Activated CD8-positive, alpha-beta memory T cell treated with anti-CD3 and anti-CD28 coated beads for 4 hours (primary cell): ENCODE measurements at regions not wholly inside any gene's neighbourhood (a gene's known extent, or its start where the extent isn't known, plus 50 kb on each side); places are given as distances from the start of the nearest gene placed in this dataset.
A peak's percentile ranks its signal among the peaks of the same experiment; 100 is the strongest.
"Not testable (repeated sequence)": the region's sequence is repeated elsewhere in the genome, so short reads cannot be mapped to it uniquely, and the experiment has no call there.

Experiments
- DNase-seq, 2 donors: peaks; one replicate each; pipeline ENCODE4 v3.0.0-alpha.2; 2020; ENCODE audit warnings: low read depth in 2 of 2

DNA sequence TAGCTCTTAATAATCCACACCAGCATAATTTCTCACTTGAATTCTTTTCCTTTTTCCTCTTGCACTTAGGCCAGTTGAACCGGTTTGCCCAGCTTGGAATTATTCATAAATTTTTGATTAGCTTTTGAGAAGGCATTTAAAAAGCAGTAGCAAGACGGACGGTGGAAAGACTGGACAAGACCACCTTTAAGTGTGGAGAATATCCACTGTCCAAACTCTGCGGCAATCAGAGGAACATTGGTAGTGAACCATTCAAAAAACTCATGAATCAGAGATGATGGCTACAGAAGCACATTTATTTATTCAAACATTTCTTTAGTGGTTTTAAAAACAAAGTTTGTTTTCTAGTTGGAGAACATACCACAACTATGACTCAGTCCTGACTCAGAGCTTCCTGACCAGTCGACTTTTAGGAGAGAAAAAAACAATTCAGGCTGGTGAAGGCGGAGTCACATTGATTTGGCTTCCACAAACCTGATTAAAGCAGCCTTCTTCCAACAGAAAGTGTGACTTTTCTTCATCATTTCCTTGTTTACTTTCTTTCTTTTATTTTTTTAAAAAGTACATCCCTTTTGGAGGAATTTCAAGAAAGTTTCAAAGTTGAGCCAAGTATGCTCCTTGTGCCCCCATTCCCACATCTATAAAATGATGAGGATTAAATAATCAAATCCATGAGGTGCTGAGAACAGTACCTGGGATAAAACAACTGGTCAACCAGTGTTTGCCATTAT lies 128.8 kb downstream of the ADSS2 start:
- peak in 1 of 2 donors; percentile 21 for DNase-seq

DNA sequence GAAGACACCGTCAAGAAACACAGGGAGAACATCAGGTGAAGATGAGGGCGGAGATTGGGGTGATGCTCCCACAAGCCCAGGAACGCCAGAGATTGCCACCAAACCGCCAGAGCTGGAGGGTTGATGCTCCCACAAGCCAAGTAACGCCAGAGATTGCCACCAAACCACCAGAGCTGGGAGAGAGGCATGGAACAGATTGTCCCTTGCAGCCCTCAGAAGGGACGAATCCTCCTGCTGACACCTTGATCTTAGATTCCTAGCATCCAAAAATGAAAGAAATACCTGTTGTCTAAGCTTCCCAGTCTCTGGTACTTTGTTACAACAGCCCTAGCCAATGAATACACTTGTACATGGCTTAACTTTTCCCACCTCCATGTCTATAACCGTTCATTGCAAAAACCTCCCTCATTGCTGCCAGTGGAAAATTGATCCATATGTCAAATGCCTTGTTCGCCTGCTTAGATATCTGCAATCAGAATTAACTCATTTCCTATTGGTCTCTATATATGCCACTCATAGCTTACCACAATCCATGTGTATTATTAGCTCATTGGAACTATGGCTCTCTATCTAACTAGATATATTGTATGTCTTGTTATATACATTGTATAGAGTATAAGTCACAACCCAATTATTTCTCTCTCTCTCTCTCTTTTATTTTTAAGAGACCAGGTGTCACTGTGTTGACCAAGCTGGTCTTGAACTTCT lies 127.4 kb downstream of the ADSS2 start:
- DNase-seq = no peak

DNA sequence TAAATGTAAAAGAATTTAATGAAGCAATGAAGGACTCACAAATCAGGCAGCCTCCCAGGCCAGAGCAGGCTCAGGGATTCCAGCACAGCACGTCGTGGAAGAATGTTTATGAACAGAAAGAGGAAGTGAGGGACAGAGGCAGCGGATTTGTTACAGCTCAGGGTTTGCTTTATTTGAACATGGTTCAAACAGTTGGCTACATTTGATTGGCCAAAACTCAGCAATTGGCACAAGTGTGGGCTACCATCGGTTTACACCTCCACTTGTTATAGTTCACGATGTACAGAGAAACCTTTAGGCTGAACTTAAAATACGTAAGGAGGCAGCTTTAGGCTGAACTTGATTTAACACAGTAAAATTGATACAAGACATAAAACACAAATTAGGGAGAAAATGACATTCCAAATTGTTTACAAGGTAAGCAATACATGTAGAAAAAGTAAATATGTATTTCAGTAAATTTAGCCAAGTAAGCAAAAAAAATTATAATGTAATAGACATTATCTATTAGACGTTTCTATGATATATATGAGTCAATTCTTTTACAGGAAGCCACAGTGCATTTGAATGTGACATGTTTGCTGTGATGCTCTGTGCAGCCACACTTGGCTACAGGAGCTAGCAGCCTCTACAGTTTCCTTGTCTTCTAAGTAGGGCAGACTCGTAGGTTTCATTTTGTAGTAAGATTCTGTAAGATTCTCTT lies 126.5 kb downstream of the ADSS2 start:
- no peak for DNase-seq

DNA sequence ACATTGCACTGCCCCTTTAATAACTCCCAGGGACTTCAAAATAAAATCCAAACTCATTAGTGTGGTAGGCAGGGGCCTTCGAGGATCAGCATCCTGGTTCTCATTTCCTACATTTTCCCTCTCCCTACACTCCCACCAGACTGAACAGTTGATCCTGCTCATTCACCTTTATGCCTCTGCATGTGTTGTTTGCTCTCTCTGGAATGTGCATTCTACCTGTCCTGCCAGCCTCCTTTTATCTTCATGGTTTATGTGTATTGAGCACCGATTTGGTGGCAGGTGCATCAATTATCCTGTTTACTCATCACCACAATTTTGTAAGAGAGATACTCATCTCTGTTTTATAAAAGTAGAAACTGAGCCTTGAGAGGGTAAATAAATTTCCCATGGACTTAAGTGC lies 125.0 kb downstream of the ADSS2 start:
- no peak for DNase-seq

DNA sequence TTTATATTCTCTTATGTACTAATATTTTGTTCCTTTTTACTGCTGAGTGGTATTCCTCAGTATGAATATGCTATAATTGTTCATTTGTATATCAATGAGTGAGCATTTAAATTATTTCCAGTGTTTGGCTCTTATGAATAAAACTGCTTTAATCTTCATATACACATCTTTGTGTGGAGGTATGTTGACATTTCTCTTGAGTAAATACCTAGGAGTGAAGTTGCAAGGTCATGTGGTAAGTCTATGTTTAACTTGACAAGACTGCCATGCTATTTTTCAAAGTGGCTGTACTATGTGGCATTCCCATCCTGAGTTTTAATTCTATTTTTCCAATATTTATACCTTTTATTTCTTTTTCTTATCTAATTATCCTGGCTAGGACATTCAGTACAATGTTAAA lies 124.2 kb downstream of the ADSS2 start:
- DNase-seq = no peak

DNA sequence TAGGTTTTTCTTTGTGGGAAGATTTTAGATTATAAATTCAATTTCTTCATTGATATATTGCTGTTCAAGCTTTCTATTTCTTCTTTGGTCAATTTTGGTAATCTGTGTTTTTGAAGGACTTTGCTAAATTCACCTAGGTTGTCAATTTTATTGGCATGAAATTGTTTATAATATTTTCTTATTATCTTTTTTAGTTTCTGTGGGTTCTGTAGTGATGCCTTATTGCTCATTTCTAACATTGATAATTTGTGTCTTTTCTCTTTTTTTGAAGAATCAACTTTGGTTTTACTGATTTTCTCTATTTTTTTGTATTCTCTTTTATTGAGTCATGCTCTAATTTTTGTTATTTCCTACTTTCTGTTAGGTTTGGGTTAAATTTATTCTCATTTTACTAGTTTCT lies 123.2 kb downstream of the ADSS2 start:
- no peak for DNase-seq

DNA sequence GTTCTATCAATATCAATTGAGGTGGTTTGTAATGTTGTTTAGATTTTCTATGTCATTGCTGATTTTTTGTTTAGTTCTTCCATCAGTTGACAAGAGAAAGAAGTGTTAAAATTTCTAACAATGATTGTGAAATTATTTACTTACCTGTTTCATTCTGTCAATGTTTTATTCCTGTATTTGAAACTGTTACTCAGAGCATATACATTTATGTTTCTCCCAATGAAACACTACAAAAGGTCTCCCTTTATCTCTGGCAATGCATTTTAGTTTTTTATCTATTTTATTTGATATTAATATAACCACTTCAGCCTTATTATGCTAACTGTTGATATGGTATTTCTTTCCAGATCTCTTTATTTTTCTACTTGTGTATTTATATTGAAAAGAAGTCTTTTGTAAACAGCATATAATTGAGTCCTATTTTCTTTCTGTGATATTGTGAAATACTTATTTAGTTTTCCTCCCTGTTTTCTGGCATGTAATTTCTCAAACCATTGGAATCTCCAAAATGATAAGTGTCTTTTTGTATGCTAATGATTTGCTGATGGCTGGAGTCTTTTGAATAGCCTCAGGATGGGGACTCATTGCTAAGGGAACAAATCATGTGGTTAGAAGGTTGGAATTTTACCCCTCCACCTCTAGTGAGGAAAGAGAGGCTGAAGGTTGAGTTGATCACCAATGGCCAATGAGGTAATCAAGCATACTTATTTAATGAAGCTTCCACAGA lies 122.0 kb downstream of the ADSS2 start:
- no peak for DNase-seq

DNA sequence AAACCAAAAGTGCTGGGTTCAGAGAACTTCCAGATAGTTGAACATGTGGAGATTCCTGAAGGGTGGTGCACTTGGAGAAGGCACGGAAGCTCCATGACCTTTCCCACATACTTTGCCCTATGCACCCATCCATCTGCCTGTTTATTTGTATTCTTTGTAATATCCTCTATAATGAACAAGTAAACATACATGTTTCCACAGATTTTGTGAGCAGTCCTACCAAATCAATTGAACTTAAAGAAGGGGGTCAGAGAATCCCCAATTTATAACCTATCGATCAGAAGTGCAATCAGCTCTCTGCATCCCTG lies 121.4 kb downstream of the ADSS2 start:
- no peak for DNase-seq

DNA sequence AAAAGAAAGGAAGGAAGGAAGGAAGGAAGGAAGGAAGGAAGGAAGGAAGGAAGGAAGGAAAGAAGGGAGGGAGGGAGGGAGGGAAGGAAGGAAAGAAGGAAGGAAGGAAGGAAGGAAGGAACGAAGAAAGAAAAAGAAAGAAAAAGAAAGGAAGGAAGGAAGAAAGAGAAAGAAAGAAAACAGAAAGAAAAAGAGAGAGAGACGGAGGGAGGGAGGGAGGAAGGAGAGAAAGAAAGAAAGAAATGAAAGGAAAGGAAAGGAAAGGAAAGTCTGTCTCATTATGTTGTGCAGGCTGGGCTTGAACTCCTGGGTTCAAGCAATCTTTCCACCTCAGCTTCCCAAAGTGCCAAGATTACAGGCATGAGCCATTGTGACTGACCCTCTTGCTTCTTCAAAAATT lies 118.9 kb downstream of the ADSS2 start:
- not testable (repeated sequence) for DNase-seq

DNA sequence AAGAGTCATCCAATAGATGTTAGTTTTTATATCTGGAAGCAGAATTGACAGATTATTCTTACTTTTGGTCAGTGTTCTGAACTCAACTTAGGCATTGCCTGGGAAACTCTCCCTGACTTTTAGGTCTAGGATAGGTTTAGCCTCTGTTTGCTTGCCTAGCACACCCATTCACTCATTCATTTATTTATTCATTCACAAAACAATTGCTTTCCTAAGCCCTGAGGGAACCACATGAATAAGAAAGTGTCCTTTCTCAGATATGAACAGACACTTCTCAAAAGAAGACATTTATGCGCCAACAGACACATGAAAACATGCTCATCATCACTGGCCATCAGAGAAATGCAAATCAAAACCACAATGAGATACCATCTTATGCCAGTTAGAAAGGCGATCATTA lies 117.4 kb downstream of the ADSS2 start:
- DNase-seq = not testable (repeated sequence)

DNA sequence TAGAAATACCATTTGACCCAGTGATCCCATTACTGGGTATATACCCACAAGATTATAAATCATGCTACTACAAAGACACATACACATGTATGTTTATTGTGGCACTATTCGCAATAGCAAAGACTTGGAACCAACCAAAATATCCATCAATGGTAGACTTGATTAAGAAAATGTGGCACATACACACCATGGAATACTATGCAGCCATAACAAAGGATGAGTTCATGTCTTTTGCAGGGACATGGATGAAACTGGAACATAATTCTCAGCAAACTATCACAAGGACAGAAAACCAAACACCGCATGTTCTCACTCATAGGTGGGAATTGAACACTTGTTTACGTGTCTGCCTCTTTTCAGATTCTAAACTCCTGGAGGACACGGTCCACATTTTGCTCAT lies 116.9 kb downstream of the ADSS2 start:
- DNase-seq = not testable (repeated sequence)

DNA sequence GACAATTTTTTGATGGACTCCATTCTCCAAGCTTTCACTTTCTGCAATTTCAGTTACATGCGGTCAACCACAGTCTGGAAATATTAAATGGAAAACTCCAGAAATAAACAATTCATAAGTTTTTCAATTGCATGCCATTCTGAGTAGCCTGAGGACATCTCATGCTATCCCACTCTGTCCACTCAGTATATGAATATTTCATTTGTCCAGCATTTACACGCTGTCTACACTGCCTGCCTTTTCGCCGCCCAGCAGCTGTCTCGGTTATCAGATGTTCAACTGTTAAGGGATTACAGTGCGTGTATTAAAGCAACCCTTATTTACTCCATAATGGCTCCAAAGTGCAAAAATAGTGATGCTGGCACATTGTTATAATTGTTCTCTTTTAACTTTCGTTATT lies 116.3 kb downstream of the ADSS2 start:
- DNase-seq = no peak

DNA sequence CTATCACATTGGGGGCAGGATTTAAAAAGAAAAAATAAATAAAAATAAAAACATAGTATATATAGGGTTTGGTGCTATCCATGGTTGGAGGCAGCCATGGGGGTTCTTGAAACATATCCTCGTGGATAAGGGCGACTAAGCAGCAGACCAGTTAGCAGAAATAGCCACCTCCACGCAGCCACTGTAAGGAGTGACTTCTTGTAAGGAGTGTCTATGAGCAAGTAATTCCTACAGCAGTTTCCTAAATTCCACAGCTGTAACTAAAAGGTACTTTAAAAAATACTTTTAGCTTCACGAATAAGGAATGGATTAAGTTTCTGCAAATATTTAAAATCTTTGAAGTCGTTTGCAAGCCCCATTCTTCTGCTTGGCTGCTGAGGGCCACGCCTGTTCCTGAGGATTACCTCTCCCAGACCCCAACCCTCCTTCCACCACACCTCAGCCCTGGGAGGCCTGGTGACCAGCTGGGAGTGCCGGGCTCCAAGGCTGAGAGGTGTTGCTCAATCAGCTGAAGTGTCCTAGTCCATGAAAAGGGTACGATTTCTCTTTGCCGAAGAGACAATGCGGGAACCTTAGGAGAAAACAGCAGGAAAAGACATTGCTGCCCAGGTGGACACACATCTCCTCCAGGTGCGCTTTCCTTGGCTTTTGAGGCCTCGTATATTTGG lies 115.3 kb downstream of the ADSS2 start:
- no peak for DNase-seq

DNA sequence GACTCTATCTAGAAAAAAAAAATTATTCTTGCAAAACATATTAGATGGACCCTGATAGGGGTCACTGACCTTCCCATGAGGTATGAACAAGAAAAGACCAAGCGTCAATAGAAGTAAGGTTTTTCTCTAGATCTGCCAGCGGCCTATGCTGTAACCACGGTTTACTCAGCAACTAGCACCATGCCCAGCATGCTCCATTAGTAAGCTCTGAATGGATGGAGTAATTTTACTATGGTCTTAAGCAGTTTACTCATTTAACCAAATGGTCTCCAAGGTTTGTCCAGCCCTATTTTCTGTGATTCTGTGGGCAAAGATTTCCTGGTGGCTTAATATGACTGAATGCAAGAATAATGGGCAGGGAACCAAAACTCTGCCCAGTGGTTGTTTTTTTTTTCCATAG lies 113.9 kb downstream of the ADSS2 start:
- DNase-seq = no peak

DNA sequence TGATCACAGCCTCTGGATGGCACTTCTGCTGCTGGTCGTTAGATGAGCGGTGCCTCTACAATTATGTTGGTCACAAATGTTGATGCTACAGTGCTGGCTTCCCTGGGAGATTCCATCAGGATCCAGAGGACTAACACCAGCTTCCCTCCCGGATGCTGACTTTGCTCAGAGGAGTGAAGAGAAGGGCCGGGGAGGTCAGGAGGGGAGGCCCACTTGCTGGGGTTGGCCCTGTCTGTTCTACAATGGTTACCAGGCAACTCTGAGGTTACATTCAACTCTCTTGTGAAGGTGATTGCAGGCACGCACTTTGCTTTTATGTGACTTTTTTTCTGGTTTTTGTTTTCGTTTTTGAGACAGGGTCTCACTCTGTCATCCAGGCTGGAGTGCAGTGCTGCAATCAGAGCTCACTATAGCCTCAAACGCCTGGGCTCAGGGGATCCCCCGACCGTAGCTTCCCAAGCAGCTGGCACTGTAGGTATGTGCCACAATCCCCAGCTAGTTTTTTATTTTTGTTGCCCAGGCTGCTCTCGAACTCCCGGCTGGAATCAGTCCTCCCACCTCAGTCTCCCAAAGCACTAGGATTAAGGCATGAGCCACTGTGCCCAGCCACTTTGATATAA lies 112.5 kb downstream of the ADSS2 start:
- DNase-seq = no peak

DNA sequence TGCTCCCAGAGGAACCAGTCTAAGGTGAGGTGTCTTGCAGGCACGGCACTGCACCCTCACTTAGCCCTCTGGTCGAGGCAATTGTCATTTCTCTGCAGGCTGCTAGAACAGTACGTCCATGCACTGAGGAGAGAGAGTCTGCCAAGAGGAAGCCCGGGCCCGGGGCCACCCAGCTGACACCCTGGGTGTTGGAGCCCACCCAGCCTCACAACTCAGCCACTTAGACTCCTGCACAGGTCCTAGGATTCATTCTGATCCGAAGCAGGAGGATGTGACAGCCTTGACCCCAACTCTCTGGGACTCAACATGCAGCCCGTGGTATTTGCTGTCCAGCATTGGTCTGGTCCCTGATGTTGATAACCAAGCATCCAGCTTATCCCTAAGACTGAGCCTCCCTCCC lies 111.9 kb downstream of the ADSS2 start:
- no peak for DNase-seq

DNA sequence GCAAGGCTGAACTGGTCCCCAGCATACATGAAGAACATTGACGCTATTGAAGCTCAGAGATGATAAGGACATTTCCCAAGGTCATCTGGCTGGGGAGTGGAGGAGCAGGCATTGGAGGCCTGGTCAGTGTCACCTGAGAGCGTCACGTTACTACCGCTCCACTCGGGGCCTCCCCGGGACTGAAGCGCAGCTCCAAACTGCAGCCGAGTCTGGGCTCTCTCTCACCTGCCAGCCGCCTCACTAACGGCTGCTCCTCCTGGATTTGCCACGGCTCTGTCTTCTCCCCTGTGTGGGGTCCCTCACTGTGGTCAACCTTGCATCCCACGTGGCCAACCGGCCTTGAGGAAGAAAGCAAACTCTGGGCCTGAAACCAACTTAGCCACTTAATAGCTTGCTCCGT lies 111.3 kb downstream of the ADSS2 start:
- DNase-seq = no peak

DNA sequence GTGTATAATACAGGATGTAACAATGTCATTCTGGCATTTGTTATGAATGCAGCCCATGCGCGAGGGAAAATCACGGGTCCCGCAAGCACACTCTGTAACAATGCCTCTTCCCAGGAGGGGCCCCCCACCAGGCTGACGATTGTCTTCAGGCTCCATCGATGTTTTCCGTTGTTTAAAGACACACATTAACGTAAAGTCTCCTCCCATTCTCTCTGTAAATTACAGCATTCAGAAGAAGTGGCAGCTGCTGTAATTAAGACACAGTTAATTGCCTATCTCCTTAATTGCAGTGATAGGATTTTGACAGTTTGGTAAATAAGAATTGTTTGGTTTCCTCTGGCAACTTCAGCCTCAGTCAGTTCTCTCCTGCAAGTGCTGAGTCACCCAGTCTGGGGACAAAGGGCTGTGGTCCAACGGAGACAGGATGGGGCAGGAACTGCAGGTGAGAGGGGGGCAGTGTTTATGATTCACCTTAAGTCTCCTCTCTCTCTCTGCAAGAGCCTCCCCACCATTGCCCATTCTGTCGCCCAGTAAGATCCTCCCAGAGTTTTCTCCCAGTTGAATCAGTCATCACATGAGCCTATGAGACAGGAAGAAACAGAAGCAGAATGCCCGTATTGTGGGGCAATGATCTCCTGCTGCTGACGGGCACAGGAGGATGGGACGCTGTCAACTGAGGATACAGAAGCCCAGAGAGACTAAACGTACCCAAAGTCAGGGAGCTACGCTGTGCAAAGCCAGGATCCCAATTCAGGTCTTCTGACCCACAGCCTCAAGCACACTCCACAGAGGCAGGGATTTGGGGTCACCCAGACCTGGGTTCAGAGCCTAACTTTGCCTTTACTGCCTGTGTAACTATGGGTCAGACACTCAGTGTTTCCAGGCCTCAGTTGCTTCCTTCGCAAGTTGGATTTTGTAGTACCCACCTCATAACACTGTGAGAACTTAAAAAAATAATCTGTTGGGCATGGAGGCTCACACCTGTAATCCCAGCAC lies 110.0 kb downstream of the ADSS2 start:
- no peak for DNase-seq

DNA sequence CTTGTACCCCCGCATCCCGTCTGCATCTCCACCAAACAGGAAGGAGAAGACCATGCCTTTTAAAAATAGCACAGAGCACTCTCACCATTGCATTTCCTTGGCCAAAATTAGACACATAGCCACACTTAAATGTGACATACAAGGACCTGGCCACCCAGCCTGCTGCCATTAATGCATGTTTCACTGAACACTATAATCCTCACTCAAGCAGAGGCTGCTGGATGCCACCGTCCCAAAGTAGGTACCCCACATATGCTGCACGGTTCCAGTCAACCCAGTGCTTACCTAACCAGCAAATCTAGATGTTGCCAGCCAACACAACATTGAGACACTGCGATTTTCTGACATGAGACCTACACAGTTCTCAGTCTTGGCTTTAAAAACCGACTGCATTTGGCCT lies 107.7 kb downstream of the ADSS2 start:
- DNase-seq = no peak

DNA sequence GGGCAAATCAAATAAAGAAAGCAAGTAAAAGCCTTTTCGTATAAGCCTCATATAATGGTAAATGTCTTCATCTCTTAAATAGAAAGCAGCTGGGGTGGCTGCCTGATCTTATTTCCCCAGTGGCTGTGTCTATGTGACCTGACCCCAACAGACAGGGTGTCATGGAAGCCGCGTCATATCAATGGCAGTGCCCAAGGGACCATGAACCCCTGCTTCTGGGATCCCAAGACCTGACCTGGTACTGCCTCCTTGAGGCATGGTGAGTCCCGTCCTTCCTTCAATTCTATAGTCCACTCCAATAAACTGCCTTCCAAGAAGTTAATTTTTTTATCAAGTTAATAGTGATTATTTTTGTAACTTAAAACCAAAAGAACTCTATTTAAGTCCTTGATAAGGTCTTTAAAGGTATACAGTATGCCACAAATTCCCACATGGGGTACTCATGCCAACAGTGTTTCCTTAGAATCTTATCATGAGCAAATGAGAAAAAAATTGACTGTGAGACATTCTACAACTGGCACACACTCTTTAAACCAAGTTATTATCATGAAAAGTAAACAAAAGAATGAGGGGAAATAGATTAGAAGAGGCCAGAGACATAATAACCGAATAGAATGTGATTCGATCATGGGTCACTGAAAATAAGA lies 104.6 kb downstream of the ADSS2 start:
- DNase-seq = no peak
